Pons (tissue), 1 donor: ENCODE measurements at regions not wholly inside any gene's neighbourhood (a gene's known extent, or its start where the extent isn't known, plus 50 kb on each side); places are given as distances from the start of the nearest gene placed in this dataset.

Source experiments
- DNase-seq: peaks from one replicate; pipeline ENCODE4 v3.0.0-alpha.2; 2016; ENCODE audit warnings: low spot score

GRCh38 chr3:148023994-148024393 lies 614.8 kb downstream of the ZIC1 start:
- no peak for DNase-seq

GRCh38 chr3:148026009-148026588 lies 616.9 kb downstream of the ZIC1 start:
- no peak for DNase-seq

GRCh38 chr3:148030975-148031374 lies 621.8 kb downstream of the ZIC1 start:
- DNase-seq: peak; percentile 14

GRCh38 chr3:148034353-148034752 lies 625.2 kb downstream of the ZIC1 start:
- no peak for DNase-seq

- no peak for DNase-seq
Observed at GRCh38 chr3:148036331-148036876, 627.2 kb downstream of the ZIC1 start.

GRCh38 chr3:148042663-148043445 lies 633.7 kb downstream of the ZIC1 start:
- DNase-seq: no peak

GRCh38 chr3:148044151-148044550 lies 635.0 kb downstream of the ZIC1 start:
- DNase-seq: no peak

GRCh38 chr3:148054999-148055398 lies 642.7 kb upstream of the AGTR1 start:
- no peak for DNase-seq

- DNase-seq: no peak
Observed at GRCh38 chr3:148062590-148062989, 635.1 kb upstream of the AGTR1 start.

- DNase-seq: no peak
Observed at GRCh38 chr3:148066802-148067201, 630.9 kb upstream of the AGTR1 start.

- DNase-seq: no peak
Observed at GRCh38 chr3:148068466-148068865, 629.2 kb upstream of the AGTR1 start.

- DNase-seq: no peak
Observed at GRCh38 chr3:148070041-148070440, 627.7 kb upstream of the AGTR1 start.

- no peak for DNase-seq
Observed at GRCh38 chr3:148073721-148074456, 623.8 kb upstream of the AGTR1 start.

- no peak for DNase-seq
Observed at GRCh38 chr3:148074946-148075345, 622.8 kb upstream of the AGTR1 start.

GRCh38 chr3:148075771-148076716 lies 621.7 kb upstream of the AGTR1 start:
- peak; percentile 90 for DNase-seq

- DNase-seq: peak; percentile 73
Observed at GRCh38 chr3:148077318-148077923, 620.3 kb upstream of the AGTR1 start.

- DNase-seq: no peak
Observed at GRCh38 chr3:148077965-148078364, 619.7 kb upstream of the AGTR1 start.

GRCh38 chr3:148078658-148079057 lies 619.0 kb upstream of the AGTR1 start:
- no peak for DNase-seq

- DNase-seq: peak; percentile 76
Observed at GRCh38 chr3:148079370-148079769, 618.3 kb upstream of the AGTR1 start.

- no peak for DNase-seq
Observed at GRCh38 chr3:148081926-148082325, 615.8 kb upstream of the AGTR1 start.
